PC-3 (cell line): ENCODE measurements at regions not wholly inside any gene's neighbourhood (a gene's known extent, or its start where the extent isn't known, plus 50 kb on each side); places are given as distances from the start of the nearest gene placed in this dataset.

Source experiments
- ATAC-seq: fragments of 200-7000 bp; cut with Tn5 transposase; 2 replicates; pipeline ENCODE4 v1.9.1; 2020; ENCODE audit warnings: mild to moderate bottlenecking, moderate library complexity
- BruUV-seq: library from RNA; stranded (reverse); fragments of 400-500 nt; replicated peaks from 2 replicates; lab custom pipeline; 2021; lab: Mats Ljungman, UMichigan
- CTCF ChIA-PET: fragments of 300-600 bp; sonication (Branson Sonifier 250); formaldehyde crosslinking; loops from one replicate; lab custom pipeline; 2022; ENCODE audit warnings: antibody characterized with exemption; lab: Charles Lee
- POLR2A ChIA-PET: fragments of 300-600 bp; sonication (Branson Sonifier 250); formaldehyde crosslinking; loops from one replicate; lab custom pipeline; 2022; ENCODE audit warnings: antibody characterized with exemption; ENCODE audit not compliant: unreplicated experiment; lab: Charles Lee
- DNase-seq: peaks from one replicate; pipeline ENCODE4 v3.0.0-alpha.2; 2015
- H2AFZ ChIP-seq: fragments of 300-600 bp; sonication (generic); 2 replicates; pipeline ENCODE4 v1.6.0; 2016; ENCODE audit warnings: antibody characterized with exemption, low read length
- H3F3A ChIP-seq: fragments of 300-600 bp; sonication (generic); one replicate; pipeline ENCODE4 v1.6.0; 2017; ENCODE audit warnings: antibody characterized with exemption, low read length, control low read depth, mild to moderate bottlenecking; ENCODE audit not compliant: unreplicated experiment
- H3K27ac ChIP-seq: fragments of 300-600 bp; sonication (generic); 2 replicates; pipeline ENCODE4 v1.5.1; 2016; ENCODE audit warnings: mild to moderate bottlenecking, low read length
- H3K27me3 ChIP-seq: fragments of 300-600 bp; sonication (generic); 2 replicates; pipeline ENCODE4 v1.6.1; 2016; ENCODE audit warnings: low read length, mixed read lengths
- H3K36me3 ChIP-seq: fragments of 300-600 bp; sonication (generic); 2 replicates; pipeline ENCODE4 v1.6.1; 2016; ENCODE audit warnings: low read depth, mixed run types, low read length, mixed read lengths
- H3K4me1 ChIP-seq: fragments of 300-600 bp; sonication (generic); 2 replicates; pipeline ENCODE4 v1.5.1; 2016; ENCODE audit warnings: low read length; ENCODE audit not compliant: insufficient read depth
- H3K4me2 ChIP-seq: fragments of 300-600 bp; sonication (generic); 2 replicates; pipeline ENCODE4 v1.6.0; 2016; ENCODE audit warnings: low read length
- H3K4me3 ChIP-seq: fragments of 300-600 bp; sonication (generic); 2 replicates; pipeline ENCODE4 v1.5.1; 2016; ENCODE audit warnings: mild to moderate bottlenecking, low read length, mixed read lengths
- H3K79me2 ChIP-seq: fragments of 300-600 bp; sonication (generic); 2 replicates; pipeline ENCODE4 v1.6.1; 2017; ENCODE audit warnings: low read length, mixed read lengths
- H3K9ac ChIP-seq: fragments of 300-600 bp; sonication (generic); 2 replicates; pipeline ENCODE4 v1.6.0; 2016; ENCODE audit warnings: mild to moderate bottlenecking, low read length
- H3K9me2 ChIP-seq: fragments of 300-600 bp; sonication (generic); replicated peaks from 2 replicates; pipeline ENCODE4 v1.6.1; 2016; ENCODE audit warnings: mixed run types, low read length, mixed read lengths
- H3K9me3 ChIP-seq: fragments of 300-600 bp; sonication (generic); 2 replicates; pipeline ENCODE4 v1.6.1; 2016; ENCODE audit warnings: low read length, mixed read lengths
- H4K20me1 ChIP-seq: fragments of 300-600 bp; sonication (generic); 2 replicates; pipeline ENCODE4 v1.6.1; 2016; ENCODE audit warnings: low read length, mixed read lengths
- EZH2 ChIP-seq: fragments of 300-600 bp; sonication (generic); IDR thresholded peaks from one replicate; pipeline ENCODE4 v1.6.1; 2017; ENCODE audit warnings: antibody characterized with exemption, mild to moderate bottlenecking, low read length; ENCODE audit not compliant: unreplicated experiment
- EZH2phosphoT487 ChIP-seq: fragments of 300-600 bp; sonication (generic); IDR thresholded peaks from 2 replicates; pipeline ENCODE4 v1.6.1; 2018; ENCODE audit warnings: mild to moderate bottlenecking, antibody characterized with exemption, low read length, borderline replicate concordance
- intact Hi-C: fragments of 100-400 bp; cut with micrococcal nuclease; formaldehyde crosslinking; loops from 2 replicates; pipeline ENCODE4 v1.9.0; 2023
- TF ChIP-seq, protein P1 (sequence below): fragments of 300-600 bp; sonication (generic); conservative IDR thresholded peaks from 2 replicates; pipeline ENCODE4 v1.5.1; 2017; ENCODE audit warnings: antibody characterized with exemption, low read depth, mild to moderate bottlenecking, low read length

DNA sequence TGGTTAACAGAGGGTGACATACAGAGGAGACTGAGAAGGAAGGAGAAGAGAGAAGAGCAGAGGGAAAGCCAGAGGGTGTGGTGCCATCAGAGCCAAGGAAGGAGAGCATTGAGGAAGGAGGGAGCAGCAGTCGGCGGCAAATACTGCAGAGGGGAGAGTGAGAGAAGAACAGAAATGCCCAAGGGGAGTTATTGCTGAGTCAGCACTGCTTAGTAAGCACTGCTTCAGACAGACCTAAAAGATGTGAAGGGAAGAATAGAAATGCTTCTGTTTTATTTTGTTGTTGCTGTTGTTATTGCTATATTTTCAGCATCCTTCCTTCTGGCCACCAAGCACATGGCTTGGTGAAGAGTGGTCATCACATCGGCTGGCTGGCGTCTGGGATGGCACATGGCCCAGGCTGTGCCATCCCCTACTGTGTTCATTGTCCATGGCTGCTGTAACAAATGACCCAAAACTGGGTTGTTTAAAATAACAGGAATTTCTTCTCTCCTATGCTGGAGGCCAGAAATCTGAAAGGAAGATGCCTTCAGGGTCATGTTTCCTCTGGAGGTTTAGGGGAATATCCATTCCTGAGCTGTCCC is 204.1 kb upstream of the CNR1 start:
- no peak overlapping the region for H3K9ac ChIP-seq
- BruUV-seq = no TSS peak
- ChIA-PET POLR2A (no interaction called here), CTCF (no interaction called here)
- H3K9me2 ChIP-seq = no peaks in the 10 kb centered on the region
- H3K4me3 ChIP-seq = no peak overlapping the region
- no peak for DNase-seq
- intact Hi-C loops = no loop called here
- no peaks in the 10 kb centered on the region for H3F3A ChIP-seq
- no peak for ATAC-seq
- no peaks in the 10 kb centered on the region for H4K20me1 ChIP-seq
- H3K9me3 ChIP-seq = no peaks in the 10 kb centered on the region
- H3K79me2 ChIP-seq = no peaks in the 10 kb centered on the region
- no peaks in the 10 kb centered on the region for H3K36me3 ChIP-seq
- H2AFZ ChIP-seq = no peak overlapping the region
- H3K27ac ChIP-seq = no peak overlapping the region
- no peak for TF ChIP-seq EZH2
- TF ChIP-seq, protein P1, sequence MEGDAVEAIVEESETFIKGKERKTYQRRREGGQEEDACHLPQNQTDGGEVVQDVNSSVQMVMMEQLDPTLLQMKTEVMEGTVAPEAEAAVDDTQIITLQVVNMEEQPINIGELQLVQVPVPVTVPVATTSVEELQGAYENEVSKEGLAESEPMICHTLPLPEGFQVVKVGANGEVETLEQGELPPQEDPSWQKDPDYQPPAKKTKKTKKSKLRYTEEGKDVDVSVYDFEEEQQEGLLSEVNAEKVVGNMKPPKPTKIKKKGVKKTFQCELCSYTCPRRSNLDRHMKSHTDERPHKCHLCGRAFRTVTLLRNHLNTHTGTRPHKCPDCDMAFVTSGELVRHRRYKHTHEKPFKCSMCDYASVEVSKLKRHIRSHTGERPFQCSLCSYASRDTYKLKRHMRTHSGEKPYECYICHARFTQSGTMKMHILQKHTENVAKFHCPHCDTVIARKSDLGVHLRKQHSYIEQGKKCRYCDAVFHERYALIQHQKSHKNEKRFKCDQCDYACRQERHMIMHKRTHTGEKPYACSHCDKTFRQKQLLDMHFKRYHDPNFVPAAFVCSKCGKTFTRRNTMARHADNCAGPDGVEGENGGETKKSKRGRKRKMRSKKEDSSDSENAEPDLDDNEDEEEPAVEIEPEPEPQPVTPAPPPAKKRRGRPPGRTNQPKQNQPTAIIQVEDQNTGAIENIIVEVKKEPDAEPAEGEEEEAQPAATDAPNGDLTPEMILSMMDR = no peak
- TF ChIP-seq EZH2phosphoT487 = no peak
- H3K4me2 ChIP-seq = no peak overlapping the region
- no peaks in the 10 kb centered on the region for H3K4me1 ChIP-seq
- no peaks in the 10 kb centered on the region for H3K27me3 ChIP-seq

DNA sequence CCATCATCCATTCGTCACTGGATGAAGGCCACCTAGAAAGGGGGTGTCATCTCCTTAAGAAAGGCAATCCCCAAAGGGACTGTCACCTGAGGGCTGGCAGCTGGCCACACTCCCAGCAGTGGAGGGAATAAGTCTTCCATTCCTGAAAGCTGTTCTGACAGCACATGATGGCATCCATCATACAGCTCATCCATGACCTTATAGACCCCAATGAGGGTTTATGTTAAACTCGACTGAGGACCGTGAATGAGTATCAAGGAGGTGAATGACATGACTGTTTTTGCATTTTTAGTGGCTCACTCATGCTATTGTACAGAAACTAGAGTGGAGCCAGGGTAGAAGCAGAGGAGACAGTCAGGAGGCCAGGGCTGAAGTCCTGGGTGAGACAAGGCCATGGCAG is 203.1 kb upstream of the CNR1 start:
- no TSS peak for BruUV-seq
- Histone ChIP-seq H3F3A (no peaks in the 10 kb centered on the region), H3K9me2 (no peaks in the 10 kb centered on the region), H2AFZ (no peak overlapping the region), H4K20me1 (no peaks in the 10 kb centered on the region), H3K4me2 (no peak overlapping the region), H3K27ac (no peak overlapping the region), H3K36me3 (no peaks in the 10 kb centered on the region), H3K27me3 (no peaks in the 10 kb centered on the region), H3K9ac (no peak overlapping the region), H3K4me1 (no peaks in the 10 kb centered on the region), H3K79me2 (no peaks in the 10 kb centered on the region), H3K4me3 (no peak overlapping the region), H3K9me3 (no peaks in the 10 kb centered on the region)
- ATAC-seq (no peak), DNase-seq (no peak)
- no peak for TF ChIP-seq EZH2phosphoT487
- TF ChIP-seq, protein P1 = no peak
- TF ChIP-seq EZH2 = no peak
- ChIA-PET POLR2A (no interaction called here), CTCF (no interaction called here)
- intact Hi-C loops = no loop called here

DNA sequence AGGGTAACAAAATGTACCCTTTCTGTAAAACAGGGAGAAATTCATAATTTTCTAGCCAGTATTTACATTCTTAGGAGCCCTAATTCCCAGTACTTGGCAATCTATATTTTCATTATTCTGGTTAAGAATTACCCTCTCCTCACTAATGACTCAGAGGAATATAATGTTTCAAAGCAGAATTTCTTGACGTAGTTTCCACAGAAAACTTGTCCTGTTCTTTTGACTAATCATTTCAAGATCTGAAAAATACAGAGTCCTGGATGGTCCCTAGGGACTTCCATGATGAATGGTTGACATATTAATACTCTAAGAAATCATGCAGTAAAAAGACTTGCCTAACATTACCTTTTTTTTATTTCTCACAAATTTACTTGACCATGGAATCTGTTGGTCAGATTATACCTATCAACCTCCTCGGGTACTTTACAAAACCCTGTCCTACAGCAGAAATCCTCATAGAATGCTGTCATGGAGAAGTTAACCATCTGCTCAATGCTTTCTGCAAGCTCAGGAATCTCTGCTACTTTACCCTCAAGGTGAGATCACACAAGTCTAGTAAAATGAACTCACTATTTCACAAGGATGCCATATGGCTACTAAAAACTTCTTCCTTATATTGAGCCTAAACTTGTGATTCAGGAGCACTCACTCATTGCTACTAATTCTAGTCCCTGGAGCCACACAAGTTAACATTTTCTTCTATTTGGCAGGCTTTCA is 202.1 kb upstream of the CNR1 start:
- Histone ChIP-seq H3K9me2 (no peaks in the 10 kb centered on the region), H3K4me3 (no peak overlapping the region), H3K27me3 (no peaks in the 10 kb centered on the region), H3K9ac (no peak overlapping the region), H3K36me3 (no peaks in the 10 kb centered on the region), H3K27ac (no peak overlapping the region), H3F3A (no peaks in the 10 kb centered on the region), H3K4me1 (no peaks in the 10 kb centered on the region), H3K79me2 (no peaks in the 10 kb centered on the region), H2AFZ (no peak overlapping the region), H3K4me2 (no peak overlapping the region), H3K9me3 (no peaks in the 10 kb centered on the region), H4K20me1 (no peaks in the 10 kb centered on the region)
- ATAC-seq (no peak), DNase-seq (peak; percentile 18)
- no TSS peak for BruUV-seq
- intact Hi-C loops = no loop called here
- TF ChIP-seq EZH2phosphoT487 = no peak
- TF ChIP-seq EZH2 = no peak
- TF ChIP-seq, protein P1 = no peak
- CTCF ChIA-PET = no interaction called here
- POLR2A ChIA-PET = no interaction called here
